CD4-positive, alpha-beta T cell (primary cell): ENCODE measurements at regions not wholly inside any gene's neighbourhood (a gene's known extent, or its start where the extent isn't known, plus 50 kb on each side); places are given as distances from the start of the nearest gene placed in this dataset.
"Not testable (repeated sequence)": the region's sequence is repeated elsewhere in the genome, so short reads cannot be mapped to it uniquely, and the experiment has no call there.

ENCODE experiments used
- ATAC-seq: fragments of 200-7000 bp; cut with Tn5 transposase; one replicate; pipeline ENCODE4 v1.10.0; 2022; ENCODE audit warnings: mild to moderate bottlenecking; ENCODE audit not compliant: poor library complexity
- CTCF ChIA-PET: fragments of 350-600 bp; sonication (Branson Sonifier 250); formaldehyde crosslinking; loops from one replicate; lab custom pipeline; 2021; ENCODE audit warnings: antibody characterized with exemption, inconsistent platforms; lab: Charles Lee
- POLR2A ChIA-PET: fragments of 350-600 bp; sonication (Branson Sonifier 250); formaldehyde crosslinking; loops from one replicate; lab custom pipeline; 2021; ENCODE audit warnings: antibody characterized with exemption, inconsistent platforms; lab: Charles Lee
- DNase-seq, 14 experiments: peaks; one replicate each; pipeline ENCODE4 v3.0.0-alpha.2; 2013 to 2020; ENCODE audit warnings: mixed read lengths in 2 of 14
- H3K27ac ChIP-seq, 2 donors: one replicate each; pipeline versions ENCODE4 v1.5.1 to v1.7.0; 2013; ENCODE audit warnings: low read length in 2 of 2, low read depth in 1 of 2, mild to moderate bottlenecking in 1 of 2
- H3K27me3 ChIP-seq, 2 experiments: 1 replicate in 1 of 2; 2 replicates in 1 of 2; pipeline versions ENCODE4 v1.6.1 to v1.7.0; 2013; ENCODE audit warnings: low read length in 2 of 2, control low read depth in 1 of 2, mild to moderate bottlenecking in 1 of 2, moderate library complexity in 1 of 2; ENCODE audit not compliant: insufficient read depth in 2 of 2, control insufficient read depth in 1 of 2
- H3K36me3 ChIP-seq: one replicate; pipeline ENCODE4 v1.6.1; 2013; ENCODE audit warnings: low read length, control low read depth; ENCODE audit not compliant: insufficient read depth
- H3K4me1 ChIP-seq: one replicate; pipeline ENCODE4 v1.6.1; 2013; ENCODE audit warnings: low read length, control low read depth; ENCODE audit not compliant: insufficient read depth
- H3K4me3 ChIP-seq: one replicate; pipeline ENCODE4 v1.5.1; 2013; ENCODE audit warnings: mild to moderate bottlenecking, low read length, moderate library complexity
- H3K9me3 ChIP-seq, 2 experiments: 1 replicate in 1 of 2; 2 replicates in 1 of 2; pipeline versions ENCODE4 v1.6.1 to v1.7.0; 2013; ENCODE audit warnings: low read length in 2 of 2, mild to moderate bottlenecking in 2 of 2, control low read depth in 1 of 2, moderate library complexity in 1 of 2; ENCODE audit not compliant: control insufficient read depth in 1 of 2, insufficient read depth in 1 of 2
- H3K27ac Mint-ChIP-seq: one replicate; pipeline ENCODE4 v1.8.0; 2020; ENCODE audit warnings: mixed read lengths
- H3K27me3 Mint-ChIP-seq: one replicate; pipeline ENCODE4 v1.8.0; 2021; ENCODE audit warnings: mixed read lengths
- H3K36me3 Mint-ChIP-seq: one replicate; pipeline ENCODE4 v1.8.0; 2021; ENCODE audit warnings: low read depth, mixed read lengths
- H3K4me1 Mint-ChIP-seq: one replicate; pipeline ENCODE4 v1.8.0; 2021; ENCODE audit warnings: low read depth, mixed read lengths
- H3K4me3 Mint-ChIP-seq: one replicate; pipeline ENCODE4 v1.8.0; 2020; ENCODE audit warnings: mild to moderate bottlenecking, mixed read lengths
- H3K9me3 Mint-ChIP-seq: one replicate; pipeline ENCODE4 v1.8.0; 2020; ENCODE audit warnings: mixed read lengths
- CTCF ChIP-seq: fragments of 200-600 bp; IDR thresholded peaks from one replicate; pipeline ENCODE4 v1.8.0; 2022; ENCODE audit warnings: antibody characterized with exemption, mild to moderate bottlenecking
- intact Hi-C, 2 experiments: fragments of 100-400 bp; cut with DNase I in 1 of 2; cut with micrococcal nuclease in 1 of 2; formaldehyde crosslinking; loops; one replicate each; pipeline versions ENCODE4 v1.15.1 to v1.9.0; 2023 to 2025; cut with DNase I, micrococcal nuclease

GRCh38 chr22:40094485-40094884 lies 83.2 kb upstream of the TNRC6B start:
- peaks cover 78% of the 10 kb centered on the region for H3K4me1 Mint-ChIP-seq
- H3K9me3 ChIP-seq, result no peaks in the 10 kb centered on the region
- no peaks in the 10 kb centered on the region for H3K27me3 Mint-ChIP-seq
- no peak for TF ChIP-seq CTCF
- intact Hi-C loops, result no loop called here
- H3K36me3 ChIP-seq, result no peaks in the 10 kb centered on the region
- no peaks in the 10 kb centered on the region for H3K36me3 Mint-ChIP-seq
- peaks cover 23% of the 10 kb centered on the region for H3K4me1 ChIP-seq
- ChIA-PET CTCF (no interaction called here), POLR2A (interaction anchor here (0.6 to 1.3 kb wide), 5 partner anchors 11 to 229 kb away, joined by 3 to 5 read pairs (median 3); no protein-coding TSS in a partner anchor)
- peaks cover 2% of the 10 kb centered on the region for H3K9me3 Mint-ChIP-seq
- peak overlapping the region; percentile 24 for H3K27ac Mint-ChIP-seq
- ATAC-seq, result peak; percentile 45
- H3K4me3 ChIP-seq, result no peak overlapping the region
- H3K27ac ChIP-seq, result no peak overlapping the region
- peak in 3 of 14 experiments; percentile 24 to 49 (median 25) for DNase-seq
- H3K27me3 ChIP-seq, result no peaks in the 10 kb centered on the region
- peak overlapping the region; percentile 36 for H3K4me3 Mint-ChIP-seq

GRCh38 chr22:40099887-40100286 lies 77.8 kb upstream of the TNRC6B start:
- H3K4me3 ChIP-seq, H3K27ac Mint-ChIP-seq, H3K36me3 ChIP-seq, CTCF ChIA-PET, H3K4me3 Mint-ChIP-seq, H3K27ac ChIP-seq, H3K27me3 ChIP-seq, DNase-seq, intact Hi-C loops, H3K27me3 Mint-ChIP-seq, H3K36me3 Mint-ChIP-seq, H3K9me3 ChIP-seq, H3K9me3 Mint-ChIP-seq, ATAC-seq: not testable (repeated sequence)
- H3K4me1 ChIP-seq, result peaks cover 28% of the 10 kb centered on the region
- peaks cover 62% of the 10 kb centered on the region for H3K4me1 Mint-ChIP-seq
- POLR2A ChIA-PET, result interaction anchor here (0.7 kb wide), 1 partner anchor 56 kb away, joined by 3 read pairs; no protein-coding TSS in a partner anchor

- H3K27ac ChIP-seq, result peak overlapping the region in 1 of 2 donors; percentile 13
- intact Hi-C loops, result loop anchor here in 1 of 2 experiments (5.0 kb wide), 1 partner anchor 33 kb away; no protein-coding TSS in a partner anchor
- H3K36me3 ChIP-seq, result no peaks in the 10 kb centered on the region
- Mint-ChIP-seq H3K4me3 (peak overlapping the region; percentile 89), H3K36me3 (no peaks in the 10 kb centered on the region), H3K27me3 (no peaks in the 10 kb centered on the region), H3K9me3 (no peaks in the 10 kb centered on the region), H3K4me1 (peaks cover 86% of the 10 kb centered on the region), H3K27ac (peak overlapping the region; percentile 76)
- H3K9me3 ChIP-seq, result no peaks in the 10 kb centered on the region
- TF ChIP-seq CTCF, result no peak
- no peak overlapping the region for H3K4me3 ChIP-seq
- ATAC-seq, result no peak
- no peak for DNase-seq
- H3K27me3 ChIP-seq, result no peaks in the 10 kb centered on the region
- H3K4me1 ChIP-seq, result peaks cover 24% of the 10 kb centered on the region
- POLR2A ChIA-PET, result no interaction called here
- CTCF ChIA-PET, result no interaction called here
Measured at GRCh38 chr22:40105755-40106154, 72.0 kb upstream of the TNRC6B start.

GRCh38 chr22:40107244-40107643 lies 70.5 kb upstream of the TNRC6B start:
- peak overlapping the region; percentile 89 for H3K4me3 Mint-ChIP-seq
- H3K27me3 Mint-ChIP-seq, result no peaks in the 10 kb centered on the region
- H3K4me3 ChIP-seq, result peak overlapping the region; percentile 44
- no peaks in the 10 kb centered on the region for H3K9me3 Mint-ChIP-seq
- no peaks in the 10 kb centered on the region for H3K36me3 Mint-ChIP-seq
- intact Hi-C loops, result loop anchor here in 1 of 2 experiments (5.0 kb wide), 1 partner anchor 35 kb away; no protein-coding TSS in a partner anchor
- ChIA-PET CTCF (interaction anchor here (1.9 kb wide), 1 partner anchor 49 kb away, joined by 5 read pairs; no protein-coding TSS in a partner anchor), POLR2A (interaction anchor here (0.5 to 2.6 kb wide), 6 partner anchors 11 to 234 kb away, joined by 3 to 10 read pairs (median 3); no protein-coding TSS in a partner anchor)
- no peaks in the 10 kb centered on the region for H3K36me3 ChIP-seq
- peaks cover 87% of the 10 kb centered on the region for H3K4me1 Mint-ChIP-seq
- DNase-seq, result peak in 2 of 14 experiments; percentile 37 to 52
- no peak for ATAC-seq
- no peak for TF ChIP-seq CTCF
- H3K27me3 ChIP-seq, result no peaks in the 10 kb centered on the region
- H3K4me1 ChIP-seq, result peaks cover 33% of the 10 kb centered on the region
- H3K27ac Mint-ChIP-seq, result peak overlapping the region; percentile 76
- H3K27ac ChIP-seq, result peak overlapping the region; percentile 22 to 40
- H3K9me3 ChIP-seq, result no peaks in the 10 kb centered on the region
